Mesenchymal stem cell (in vitro differentiated cells and primary cell): ENCODE measurements at regions not wholly inside any gene's neighbourhood (a gene's known extent, or its start where the extent isn't known, plus 50 kb on each side); places are given as distances from the start of the nearest gene placed in this dataset.
"Not testable (repeated sequence)": the region's sequence is repeated elsewhere in the genome, so short reads cannot be mapped to it uniquely, and the experiment has no call there.

Experiments
- DNase-seq: peaks from one replicate; pipeline ENCODE4 v3.0.0-alpha.2; 2013
- H2AFZ ChIP-seq: one replicate; pipeline ENCODE4 v1.6.1; 2013; ENCODE audit warnings: low read depth, mild to moderate bottlenecking, control low read depth, inconsistent platforms, low read length, moderate library complexity
- H2AK5ac ChIP-seq: 2 replicates; pipeline ENCODE4 v1.6.1; 2013; ENCODE audit warnings: low read length, moderate library complexity, mild to moderate bottlenecking, inconsistent platforms; ENCODE audit not compliant: severe bottlenecking
- H2BK120ac ChIP-seq: one replicate; pipeline ENCODE4 v1.6.1; 2013; ENCODE audit warnings: low read depth, mild to moderate bottlenecking, inconsistent platforms, low read length, moderate library complexity
- H2BK12ac ChIP-seq, 2 experiments: one replicate each; pipeline ENCODE4 v1.6.1; 2013; ENCODE audit warnings: inconsistent platforms in 2 of 2, low read length in 2 of 2, mild to moderate bottlenecking in 2 of 2, moderate library complexity in 2 of 2, control low read depth in 1 of 2
- H2BK15ac ChIP-seq: one replicate; pipeline ENCODE4 v1.6.1; 2013; ENCODE audit warnings: mild to moderate bottlenecking, low read depth, inconsistent platforms; ENCODE audit not compliant: poor library complexity, severe bottlenecking
- H2BK5ac ChIP-seq: 2 replicates; pipeline ENCODE4 v1.6.1; 2013; ENCODE audit warnings: low read depth, mild to moderate bottlenecking, low read length, control low read depth, inconsistent platforms; ENCODE audit not compliant: poor library complexity, severe bottlenecking
- H3K14ac ChIP-seq, 2 experiments: one replicate each; pipeline ENCODE4 v1.6.1; 2013; ENCODE audit warnings: inconsistent platforms in 2 of 2, low read length in 2 of 2, control low read depth in 1 of 2, mild to moderate bottlenecking in 1 of 2, moderate library complexity in 1 of 2
- H3K18ac ChIP-seq, 2 experiments: one replicate each; pipeline ENCODE4 v1.6.1; 2013; ENCODE audit warnings: inconsistent platforms in 2 of 2, low read length in 2 of 2, control low read depth in 1 of 2, low read depth in 1 of 2, mild to moderate bottlenecking in 1 of 2
- H3K23ac ChIP-seq, 2 experiments: one replicate each; pipeline ENCODE4 v1.6.1; 2013; ENCODE audit warnings: inconsistent platforms in 2 of 2, low read length in 2 of 2, mild to moderate bottlenecking in 2 of 2, moderate library complexity in 2 of 2, control low read depth in 1 of 2
- H3K27ac ChIP-seq: 2 replicates; pipeline ENCODE4 v1.5.1; 2013; ENCODE audit warnings: mild to moderate bottlenecking, moderate library complexity, low read length, control low read depth, inconsistent platforms; ENCODE audit not compliant: poor library complexity, severe bottlenecking
- H3K27me3 ChIP-seq, 2 experiments: 2 replicates each; pipeline versions ENCODE4 v1.6.1 to v1.7.0; 2013; ENCODE audit warnings: low read length in 2 of 2, mild to moderate bottlenecking in 2 of 2, moderate library complexity in 2 of 2, control low read depth in 1 of 2, inconsistent platforms in 1 of 2; ENCODE audit not compliant: control insufficient read depth in 1 of 2, insufficient read depth in 1 of 2
- H3K36me3 ChIP-seq, 2 experiments: 2 replicates each; pipeline versions ENCODE4 v1.6.1 to v1.7.0; 2013; ENCODE audit warnings: low read length in 2 of 2, control low read depth in 1 of 2, inconsistent platforms in 1 of 2, low read depth in 1 of 2, mild to moderate bottlenecking in 1 of 2; ENCODE audit not compliant: insufficient read depth in 2 of 2, control insufficient read depth in 1 of 2
- H3K4ac ChIP-seq, 2 experiments: one replicate each; pipeline ENCODE4 v1.6.1; 2013; ENCODE audit warnings: inconsistent platforms in 2 of 2, low read length in 2 of 2, mild to moderate bottlenecking in 2 of 2, moderate library complexity in 2 of 2, control low read depth in 1 of 2, low read depth in 1 of 2
- H3K4me1 ChIP-seq: 2 replicates; pipeline ENCODE4 v1.6.1; 2013; ENCODE audit warnings: low read depth, low read length, control low read depth; ENCODE audit not compliant: control insufficient read depth, insufficient read depth
- H3K4me2 ChIP-seq: 2 replicates; pipeline ENCODE4 v1.6.1; 2013; ENCODE audit warnings: low read length, mild to moderate bottlenecking, inconsistent platforms; ENCODE audit not compliant: poor library complexity, severe bottlenecking
- H3K4me3 ChIP-seq, 2 experiments: 2 replicates each; pipeline versions ENCODE4 v1.5.1 to v1.7.0; 2013; ENCODE audit warnings: low read length in 2 of 2, mild to moderate bottlenecking in 2 of 2, control low read depth in 1 of 2, low read depth in 1 of 2; ENCODE audit not compliant: insufficient read depth in 1 of 2
- H3K79me1 ChIP-seq: replicated peaks from 2 replicates; pipeline ENCODE4 v1.6.1; 2013; ENCODE audit warnings: mild to moderate bottlenecking, control low read depth, low read length, inconsistent platforms; ENCODE audit not compliant: poor library complexity, severe bottlenecking
- H3K9ac ChIP-seq: 2 replicates; pipeline ENCODE4 v1.7.0; 2013; ENCODE audit warnings: mild to moderate bottlenecking, low read length, moderate library complexity
- H3K9me3 ChIP-seq: 2 replicates; pipeline ENCODE4 v1.7.0; 2013; ENCODE audit warnings: mild to moderate bottlenecking, low read length; ENCODE audit not compliant: control insufficient read depth
- H4K8ac ChIP-seq: one replicate; pipeline ENCODE4 v1.6.1; 2013; ENCODE audit warnings: inconsistent platforms, mild to moderate bottlenecking, low read length, moderate library complexity
- H4K91ac ChIP-seq: one replicate; pipeline ENCODE4 v1.6.1; 2013; ENCODE audit warnings: mild to moderate bottlenecking, low read length, inconsistent platforms
- WGBS: methylation state at CpG from one replicate; pipeline ENCODE4 v1.1.7; 2013; ENCODE audit warnings: mixed read lengths; 5-methylcytosine and 5-hydroxymethylcytosine counted together

GRCh38 chr2:16099326-16099725, 159.0 kb downstream of the MYCN start:
- no peak overlapping the region for H3K4me3 ChIP-seq
- no peak overlapping the region for H2BK5ac ChIP-seq
- H3K4me2 ChIP-seq, result no peak overlapping the region
- H3K79me1 ChIP-seq, result no peaks in the 10 kb centered on the region
- H2BK120ac ChIP-seq, result no peak overlapping the region
- WGBS, result 94% methylated on average over 2 of the region's 2 CpGs
- DNase-seq, result no peak
- H2BK12ac ChIP-seq, result no peak overlapping the region
- H4K8ac ChIP-seq, result no peak overlapping the region
- no peak overlapping the region for H3K14ac ChIP-seq
- no peaks in the 10 kb centered on the region for H3K4me1 ChIP-seq
- H3K4ac ChIP-seq, result no peak overlapping the region
- H3K27me3 ChIP-seq, result peaks cover 0 to 1% of the 10 kb centered on the region in 2 experiments
- no peak overlapping the region for H2BK15ac ChIP-seq
- H3K36me3 ChIP-seq, result no peaks in the 10 kb centered on the region
- no peak overlapping the region for H2AFZ ChIP-seq
- no peak overlapping the region for H3K18ac ChIP-seq
- H2AK5ac ChIP-seq, result no peak overlapping the region
- no peak overlapping the region for H3K27ac ChIP-seq
- no peak overlapping the region for H3K9ac ChIP-seq
- H3K9me3 ChIP-seq, result no peaks in the 10 kb centered on the region
- H3K23ac ChIP-seq, result no peak overlapping the region
- no peak overlapping the region for H4K91ac ChIP-seq

- WGBS, result 86% methylated on average over 4 of the region's 4 CpGs
- Histone ChIP-seq H3K9me3 (no peaks in the 10 kb centered on the region), H2BK5ac (no peak overlapping the region), H3K4me3 (no peak overlapping the region), H3K36me3 (no peaks in the 10 kb centered on the region), H2AK5ac (no peak overlapping the region), H3K27me3 (no peaks in the 10 kb centered on the region), H2BK120ac (no peak overlapping the region), H4K8ac (no peak overlapping the region), H4K91ac (no peak overlapping the region), H2AFZ (no peak overlapping the region), H2BK12ac (no peak overlapping the region), H3K9ac (no peak overlapping the region), H3K18ac (no peak overlapping the region), H3K14ac (no peak overlapping the region), H3K27ac (no peak overlapping the region), H3K23ac (no peak overlapping the region), H3K4me2 (no peak overlapping the region), H3K79me1 (no peaks in the 10 kb centered on the region), H3K4me1 (no peaks in the 10 kb centered on the region), H3K4ac (no peak overlapping the region), H2BK15ac (no peak overlapping the region)
- no peak for DNase-seq
These were observed 156.6 kb downstream of the MYCN start for GRCh38 chr2:16096962-16097361.

- not testable (repeated sequence) for H3K4ac ChIP-seq, H3K23ac ChIP-seq, H2BK12ac ChIP-seq, H3K36me3 ChIP-seq, H3K4me2 ChIP-seq, H3K27me3 ChIP-seq, H4K8ac ChIP-seq, H3K14ac ChIP-seq, H3K79me1 ChIP-seq, H2AFZ ChIP-seq, H2BK5ac ChIP-seq, H2BK15ac ChIP-seq, H3K9ac ChIP-seq, H4K91ac ChIP-seq, H3K27ac ChIP-seq, H2BK120ac ChIP-seq, H3K9me3 ChIP-seq, H3K4me3 ChIP-seq, H3K18ac ChIP-seq, H3K4me1 ChIP-seq, DNase-seq, H2AK5ac ChIP-seq
- WGBS, result 92% methylated on average over 1 of the region's 1 CpG
These were observed 155.1 kb downstream of the MYCN start for GRCh38 chr2:16095483-16095882.

- no peak for DNase-seq
- WGBS, result 55% methylated on average over 6 of the region's 6 CpGs
These were observed 154.5 kb downstream of the MYCN start for GRCh38 chr2:16094811-16095210.

More at GRCh38 chr2:16094811-16095210, 154.5 kb downstream of the MYCN start:
- Histone ChIP-seq H3K4me1 (no peaks in the 10 kb centered on the region), H2BK5ac (no peak overlapping the region), H4K91ac (no peak overlapping the region), H3K14ac (no peak overlapping the region), H3K9ac (no peak overlapping the region), H2AK5ac (no peak overlapping the region), H3K9me3 (no peaks in the 10 kb centered on the region), H4K8ac (no peak overlapping the region), H2AFZ (no peak overlapping the region), H2BK120ac (no peak overlapping the region), H3K4me2 (no peak overlapping the region), H2BK15ac (no peak overlapping the region), H3K4ac (no peak overlapping the region), H3K23ac (no peak overlapping the region), H3K27me3 (no peaks in the 10 kb centered on the region), H3K4me3 (no peak overlapping the region), H3K36me3 (no peaks in the 10 kb centered on the region), H2BK12ac (no peak overlapping the region), H3K27ac (no peak overlapping the region), H3K79me1 (no peaks in the 10 kb centered on the region), H3K18ac (no peak overlapping the region)
